ENCODE measurements at regions not wholly inside any gene's neighbourhood (a gene's known extent, or its start where the extent isn't known, plus 50 kb on each side); places are given as distances from the start of the nearest gene placed in this dataset.

DNA sequence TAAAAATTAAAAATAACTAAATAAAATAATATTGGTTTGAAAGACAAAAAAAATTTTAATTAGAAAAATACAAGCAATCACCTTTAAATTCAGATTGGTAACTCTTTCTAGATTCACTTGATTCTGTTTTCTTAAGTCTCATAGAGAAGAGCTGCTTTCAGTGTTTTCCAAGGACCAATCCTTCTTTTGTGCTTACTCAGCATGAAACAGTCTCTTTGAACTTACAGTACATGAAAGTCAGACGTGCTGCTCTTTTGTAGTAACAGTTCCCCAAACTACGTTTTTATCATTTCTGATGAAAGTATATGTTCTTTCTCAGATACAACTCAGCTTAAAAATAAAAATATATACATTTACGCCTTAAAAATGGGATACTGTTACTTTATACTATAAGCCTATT, 171.9 kb upstream of the CCDC54 start:
- H3K27me3 ChIP-seq (ENCODE audit: insufficient read depth, low read length, poor library complexity, severe bottlenecking) = no peaks in the 10 kb centered on the region
- no peaks in the 10 kb centered on the region for H3F3A ChIP-seq (ENCODE audit: low read depth)
- no peak overlapping the region for H2AFZ ChIP-seq (ENCODE audit: low read length)
- no peaks in the 10 kb centered on the region for H3K9me3 ChIP-seq (ENCODE audit: insufficient read depth, low read depth, low read length)
- no peaks in the 10 kb centered on the region for H4K20me1 ChIP-seq (ENCODE audit: insufficient read depth, low read length, poor library complexity, severe bottlenecking)
- H3K9me2 ChIP-seq (replicated peaks; ENCODE audit: low read depth, low read length) = no peaks in the 10 kb centered on the region
- H3K4me1 ChIP-seq (ENCODE audit: insufficient read depth, low read length, poor library complexity, severe bottlenecking) = peaks cover 13% of the 10 kb centered on the region
- no peaks in the 10 kb centered on the region for H3K36me3 ChIP-seq (ENCODE audit: insufficient read depth, low read length)
- TF ChIP-seq EZH2phosphoT487 (IDR thresholded peaks at IDR 0.05; ENCODE audit: borderline replicate concordance) = no peak
- TF ChIP-seq, protein P1, sequence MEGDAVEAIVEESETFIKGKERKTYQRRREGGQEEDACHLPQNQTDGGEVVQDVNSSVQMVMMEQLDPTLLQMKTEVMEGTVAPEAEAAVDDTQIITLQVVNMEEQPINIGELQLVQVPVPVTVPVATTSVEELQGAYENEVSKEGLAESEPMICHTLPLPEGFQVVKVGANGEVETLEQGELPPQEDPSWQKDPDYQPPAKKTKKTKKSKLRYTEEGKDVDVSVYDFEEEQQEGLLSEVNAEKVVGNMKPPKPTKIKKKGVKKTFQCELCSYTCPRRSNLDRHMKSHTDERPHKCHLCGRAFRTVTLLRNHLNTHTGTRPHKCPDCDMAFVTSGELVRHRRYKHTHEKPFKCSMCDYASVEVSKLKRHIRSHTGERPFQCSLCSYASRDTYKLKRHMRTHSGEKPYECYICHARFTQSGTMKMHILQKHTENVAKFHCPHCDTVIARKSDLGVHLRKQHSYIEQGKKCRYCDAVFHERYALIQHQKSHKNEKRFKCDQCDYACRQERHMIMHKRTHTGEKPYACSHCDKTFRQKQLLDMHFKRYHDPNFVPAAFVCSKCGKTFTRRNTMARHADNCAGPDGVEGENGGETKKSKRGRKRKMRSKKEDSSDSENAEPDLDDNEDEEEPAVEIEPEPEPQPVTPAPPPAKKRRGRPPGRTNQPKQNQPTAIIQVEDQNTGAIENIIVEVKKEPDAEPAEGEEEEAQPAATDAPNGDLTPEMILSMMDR (conservative IDR thresholded peaks at IDR 0.05; ENCODE audit: low read length) = no peak
- no peak overlapping the region for H3K4me3 ChIP-seq (ENCODE audit: low read length, poor library complexity, severe bottlenecking)
- no peak overlapping the region for H3K4me2 ChIP-seq (ENCODE audit: low read depth, low read length, poor library complexity, severe bottlenecking)
- no peak overlapping the region for H3K9ac ChIP-seq (ENCODE audit: low read depth, low read length, poor library complexity, severe bottlenecking)
- no peaks in the 10 kb centered on the region for H3K79me2 ChIP-seq (ENCODE audit: insufficient read depth, low read length)

DNA sequence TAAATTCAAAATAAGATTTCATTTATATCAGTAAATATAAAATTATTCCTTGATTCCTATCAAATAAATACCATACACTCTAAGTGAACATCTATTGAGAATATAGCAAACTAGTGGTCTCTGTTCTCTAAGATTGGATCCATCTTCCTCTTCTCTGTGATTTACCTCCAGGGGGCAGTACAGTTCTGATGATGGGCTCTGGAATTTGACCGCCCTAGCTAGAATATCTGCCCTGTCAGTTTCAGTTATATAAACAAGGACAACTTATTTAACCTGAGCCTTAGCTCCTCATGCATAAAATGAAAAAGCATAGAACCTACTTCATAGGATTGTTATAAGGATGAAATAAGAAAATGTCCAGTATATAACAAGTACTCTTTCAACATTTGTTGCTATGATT, 171.1 kb upstream of the CCDC54 start:
- Histone ChIP-seq H3K79me2 (ENCODE audit: insufficient read depth, low read length) (no peaks in the 10 kb centered on the region), H3K9me2 (replicated peaks; ENCODE audit: low read depth, low read length) (no peaks in the 10 kb centered on the region), H3K36me3 (ENCODE audit: insufficient read depth, low read length) (no peaks in the 10 kb centered on the region), H4K20me1 (ENCODE audit: insufficient read depth, low read length, poor library complexity, severe bottlenecking) (no peaks in the 10 kb centered on the region), H3K27me3 (ENCODE audit: insufficient read depth, low read length, poor library complexity, severe bottlenecking) (no peaks in the 10 kb centered on the region), H3K4me2 (ENCODE audit: low read depth, low read length, poor library complexity, severe bottlenecking) (no peak overlapping the region), H3K4me1 (ENCODE audit: insufficient read depth, low read length, poor library complexity, severe bottlenecking) (peaks cover 13% of the 10 kb centered on the region), H3F3A (ENCODE audit: low read depth) (no peaks in the 10 kb centered on the region), H3K9me3 (ENCODE audit: insufficient read depth, low read depth, low read length) (no peaks in the 10 kb centered on the region), H3K4me3 (ENCODE audit: low read length, poor library complexity, severe bottlenecking) (no peak overlapping the region), H3K9ac (ENCODE audit: low read depth, low read length, poor library complexity, severe bottlenecking) (no peak overlapping the region), H2AFZ (ENCODE audit: low read length) (no peak overlapping the region)
- TF ChIP-seq, protein P1 (conservative IDR thresholded peaks at IDR 0.05; ENCODE audit: low read length) = peak; percentile 81
- TF ChIP-seq EZH2phosphoT487 (IDR thresholded peaks at IDR 0.05; ENCODE audit: borderline replicate concordance) = no peak

DNA sequence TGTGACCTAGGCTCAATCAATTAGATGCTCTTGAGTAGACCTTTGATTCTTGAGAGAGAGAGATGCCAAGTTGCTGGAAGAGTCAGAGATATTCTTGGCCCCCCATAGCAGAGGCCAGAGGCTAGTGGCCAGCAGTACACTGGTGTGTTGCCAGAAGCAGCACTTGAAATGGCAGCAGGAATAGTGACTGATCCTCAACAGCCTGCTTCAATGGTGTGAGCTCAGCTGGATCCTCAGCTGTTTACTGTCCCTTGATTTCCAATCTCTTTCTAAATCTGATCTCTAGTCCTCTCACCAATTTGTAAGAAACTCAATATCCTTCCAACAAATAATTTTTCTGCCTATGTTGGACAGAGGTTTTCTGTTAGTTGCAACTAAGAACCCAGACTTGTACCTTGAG, 170.3 kb upstream of the CCDC54 start:
- H3K79me2 ChIP-seq (ENCODE audit: insufficient read depth, low read length) = no peaks in the 10 kb centered on the region
- H3K9ac ChIP-seq (ENCODE audit: low read depth, low read length, poor library complexity, severe bottlenecking) = no peak overlapping the region
- no peaks in the 10 kb centered on the region for H3K27me3 ChIP-seq (ENCODE audit: insufficient read depth, low read length, poor library complexity, severe bottlenecking)
- H3K9me3 ChIP-seq (ENCODE audit: insufficient read depth, low read depth, low read length) = no peaks in the 10 kb centered on the region
- no peak overlapping the region for H3K4me3 ChIP-seq (ENCODE audit: low read length, poor library complexity, severe bottlenecking)
- TF ChIP-seq, protein P1 (conservative IDR thresholded peaks at IDR 0.05; ENCODE audit: low read length) = no peak
- no peak for TF ChIP-seq EZH2phosphoT487 (IDR thresholded peaks at IDR 0.05; ENCODE audit: borderline replicate concordance)
- H3K4me1 ChIP-seq (ENCODE audit: insufficient read depth, low read length, poor library complexity, severe bottlenecking) = peaks cover 13% of the 10 kb centered on the region
- H2AFZ ChIP-seq (ENCODE audit: low read length) = no peak overlapping the region
- H3K36me3 ChIP-seq (ENCODE audit: insufficient read depth, low read length) = no peaks in the 10 kb centered on the region
- H3F3A ChIP-seq (ENCODE audit: low read depth) = no peaks in the 10 kb centered on the region
- H3K9me2 ChIP-seq (replicated peaks; ENCODE audit: low read depth, low read length) = no peaks in the 10 kb centered on the region
- no peak overlapping the region for H3K4me2 ChIP-seq (ENCODE audit: low read depth, low read length, poor library complexity, severe bottlenecking)
- no peaks in the 10 kb centered on the region for H4K20me1 ChIP-seq (ENCODE audit: insufficient read depth, low read length, poor library complexity, severe bottlenecking)
